Kidney glomerular epithelial cell (primary cell): ENCODE measurements at regions not wholly inside any gene's neighbourhood (a gene's known extent, or its start where the extent isn't known, plus 50 kb on each side); places are given as distances from the start of the nearest gene placed in this dataset.
"Not testable (repeated sequence)": the region's sequence is repeated elsewhere in the genome, so short reads cannot be mapped to it uniquely, and the experiment has no call there.

Source experiments
- DNase-seq: peaks from one replicate; lab custom pipeline; 2025; lab: John Stamatoyannopoulos, UW

DNA sequence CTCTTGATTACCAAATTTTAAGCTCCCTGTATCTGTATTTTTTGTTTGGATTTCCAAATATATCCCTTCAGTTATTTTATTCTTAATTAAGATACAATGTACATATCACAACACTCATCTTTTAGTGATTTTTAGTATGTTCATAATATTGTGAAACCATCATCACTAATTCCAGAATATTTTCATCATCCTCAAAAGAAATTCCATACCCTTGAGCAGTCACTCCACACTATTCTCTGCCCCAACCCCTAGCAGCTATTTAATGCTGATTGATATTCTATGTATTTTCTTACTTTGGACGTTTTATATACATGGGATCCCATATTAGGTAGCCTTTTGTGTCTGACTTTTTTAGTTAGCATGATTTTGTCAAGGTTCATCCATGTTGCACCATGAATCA is 127.4 kb upstream of the SLC8A1 start:
- DNase-seq, result no peak

DNA sequence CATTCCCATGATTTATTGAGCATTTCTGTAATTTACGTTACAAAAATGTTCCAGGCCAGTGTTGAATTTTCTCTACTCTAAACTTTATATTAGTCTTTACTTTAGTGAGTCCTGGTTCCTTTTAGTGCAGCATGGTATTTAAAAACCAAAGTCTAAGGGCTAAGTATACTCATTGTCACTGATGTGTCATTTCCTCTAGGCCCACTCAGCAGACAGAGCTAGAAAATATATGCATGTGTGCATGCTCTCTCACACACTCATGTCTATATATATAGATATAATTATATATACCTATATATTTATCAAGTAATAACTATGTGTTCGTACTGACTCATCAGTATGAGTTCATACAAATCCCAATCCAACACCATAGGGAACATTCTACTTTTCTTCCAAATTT is 132.5 kb upstream of the SLC8A1 start:
- DNase-seq, result no peak

DNA sequence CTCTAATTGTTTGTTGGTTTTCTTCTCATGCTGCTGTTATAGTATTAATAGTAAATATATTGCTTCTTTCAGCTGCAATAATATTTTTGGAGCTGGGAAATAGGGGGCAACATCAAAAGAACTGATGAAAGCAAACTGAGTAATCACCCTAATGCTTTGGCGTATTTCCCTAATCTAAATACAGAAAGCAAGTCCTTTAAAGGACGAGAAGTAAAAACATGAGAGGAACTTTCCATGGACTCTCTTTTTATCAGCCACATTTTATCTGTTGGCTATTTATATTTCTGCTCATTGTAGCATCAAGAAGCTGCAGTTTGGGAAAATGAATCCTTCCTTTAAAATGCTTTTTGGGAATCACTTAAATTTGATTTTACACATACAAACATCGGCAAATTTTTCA is 139.9 kb upstream of the SLC8A1 start:
- no peak for DNase-seq

DNA sequence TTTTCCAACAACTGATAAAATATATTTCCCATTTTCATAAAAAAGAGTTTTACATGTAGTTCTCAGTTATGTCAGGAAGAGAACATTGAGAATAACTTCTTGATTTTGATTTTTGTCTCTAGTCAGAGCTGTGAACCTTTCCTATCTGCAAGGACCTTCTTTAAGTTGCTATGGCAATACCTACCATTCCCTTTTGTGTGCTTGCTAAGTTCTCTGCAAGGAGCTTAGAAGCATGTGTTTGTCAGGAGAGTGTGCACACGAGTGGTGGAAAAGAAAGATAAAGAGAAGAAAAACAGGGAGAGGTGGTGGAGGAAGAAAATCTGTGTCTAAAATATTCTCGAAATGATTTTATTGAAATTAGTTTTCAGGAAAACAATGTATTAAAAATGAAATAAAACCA is 140.3 kb upstream of the SLC8A1 start:
- DNase-seq, result no peak

DNA sequence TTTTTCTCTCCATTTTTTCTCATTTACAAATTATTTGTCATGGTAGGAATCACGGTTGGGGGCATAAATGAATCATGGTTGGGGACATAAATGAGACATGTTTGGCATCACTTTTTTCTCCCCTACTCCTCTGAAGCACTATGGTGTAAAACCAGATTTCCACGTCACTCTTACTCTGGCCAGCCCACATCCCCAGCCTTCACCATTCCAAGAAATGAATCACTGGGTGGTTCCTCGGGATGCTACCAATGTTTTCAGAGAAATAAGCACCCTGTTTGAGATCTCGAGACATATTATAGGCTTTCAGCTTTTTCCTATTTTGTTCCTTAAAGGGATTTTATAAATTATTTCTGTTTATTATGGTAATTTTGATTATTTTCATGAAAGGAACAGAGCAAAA is 155.0 kb upstream of the SLC8A1 start:
- no peak for DNase-seq

DNA sequence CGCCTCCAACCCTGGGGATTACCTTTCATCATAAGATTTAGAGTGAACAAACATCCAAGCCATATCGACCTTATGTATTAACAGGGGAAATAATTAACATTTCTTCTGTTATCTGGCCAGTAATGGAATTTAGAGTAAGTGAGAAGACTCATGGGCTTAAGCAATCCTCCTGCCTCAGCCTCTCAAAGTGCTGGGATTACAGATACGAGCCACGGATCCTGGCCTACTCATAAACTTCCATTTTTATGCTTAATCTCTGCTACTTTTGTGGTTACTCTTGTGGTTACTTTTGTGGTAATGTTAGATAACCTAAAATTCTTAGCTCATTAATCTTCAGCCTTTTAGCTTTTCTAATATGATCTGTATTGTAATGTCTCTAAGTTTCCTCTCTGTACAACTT is 159.3 kb upstream of the SLC8A1 start:
- no peak for DNase-seq

DNA sequence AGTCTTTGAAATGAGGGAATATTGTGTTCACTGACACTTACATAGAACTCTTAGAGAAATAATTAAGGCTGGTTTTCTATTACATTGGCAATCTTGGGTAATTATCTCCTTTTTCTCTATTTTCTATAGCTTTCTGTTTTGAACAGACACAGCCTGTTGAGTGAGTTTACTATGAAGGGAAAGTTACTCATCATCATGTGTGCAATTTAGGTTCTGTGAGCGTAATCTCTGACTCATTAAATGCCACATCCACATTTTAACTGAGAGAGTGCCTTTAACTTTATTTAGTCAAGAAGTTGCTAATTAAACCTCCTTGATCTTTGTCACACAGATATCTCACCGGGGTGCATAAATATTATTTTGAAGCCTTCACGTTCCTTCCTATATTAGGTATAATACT is 174.0 kb upstream of the SLC8A1 start:
- peak; percentile 27 for DNase-seq

DNA sequence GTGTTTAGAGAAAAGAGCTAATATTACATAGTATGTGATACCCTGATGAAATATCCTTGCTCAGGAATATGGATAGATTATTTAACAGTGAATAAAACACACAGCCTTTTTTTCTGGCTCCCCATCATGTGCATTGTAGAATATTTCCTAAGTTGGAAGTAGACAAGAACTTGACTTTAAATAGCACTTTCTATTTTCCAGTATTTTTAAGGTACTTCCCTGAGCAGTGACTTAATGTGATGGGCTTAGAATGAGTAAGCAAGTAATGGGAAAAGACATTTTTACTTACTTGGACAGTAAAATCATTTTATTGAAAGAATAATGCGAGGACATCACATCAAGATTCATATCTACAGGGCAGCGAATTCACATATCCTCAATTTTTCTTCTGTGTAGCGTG is 176.7 kb upstream of the SLC8A1 start:
- DNase-seq, result no peak

DNA sequence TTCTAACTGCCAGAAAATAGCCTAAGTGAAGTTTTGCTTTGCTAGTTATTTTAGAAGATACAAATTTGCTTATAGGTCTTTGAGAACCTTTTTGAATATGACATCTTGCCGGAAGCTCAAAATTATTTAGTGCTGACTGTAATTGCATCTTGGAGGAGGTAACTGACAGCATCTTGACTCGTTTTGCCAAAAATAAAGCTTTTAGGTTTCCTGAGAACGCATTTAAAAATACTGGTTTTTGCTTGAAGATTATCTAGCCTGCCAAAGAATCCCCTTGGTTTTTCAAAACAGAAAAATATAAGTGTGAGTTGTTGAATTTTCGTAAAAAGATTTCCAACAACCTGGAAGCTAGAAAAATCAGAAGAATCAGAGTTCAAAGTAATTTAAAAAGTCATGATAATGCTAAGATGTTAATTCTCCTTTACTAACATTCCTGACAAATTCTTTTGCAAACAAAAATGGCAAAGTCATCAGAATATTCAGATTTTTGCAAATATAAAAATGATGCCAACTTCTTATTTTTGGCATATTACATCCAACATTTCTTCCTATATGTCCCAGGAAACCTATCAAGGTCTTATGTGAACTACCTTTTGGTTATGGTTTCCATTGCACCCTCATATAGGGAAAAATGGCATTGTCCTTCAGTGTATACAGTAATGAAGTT is 178.0 kb upstream of the SLC8A1 start:
- no peak for DNase-seq

DNA sequence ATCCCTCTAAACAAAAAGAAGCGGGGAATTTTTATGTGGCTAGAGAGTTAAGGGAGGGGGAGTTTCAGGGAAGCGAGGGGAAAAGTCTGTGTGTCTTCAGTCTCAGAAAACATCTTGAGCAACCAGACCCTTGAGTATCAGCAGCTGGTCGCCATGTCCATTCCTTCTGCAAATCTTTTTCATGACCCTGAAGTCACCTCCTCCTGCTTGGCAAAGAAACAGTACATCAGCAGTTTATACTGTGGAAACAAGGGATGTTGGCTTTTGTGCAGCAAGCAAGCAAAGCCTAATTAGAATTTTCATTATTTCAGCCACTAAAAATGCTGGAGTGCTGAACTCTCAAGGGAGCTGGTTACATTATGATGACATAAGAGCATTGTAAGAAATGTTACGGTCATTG is 187.4 kb upstream of the SLC8A1 start:
- DNase-seq, result no peak

DNA sequence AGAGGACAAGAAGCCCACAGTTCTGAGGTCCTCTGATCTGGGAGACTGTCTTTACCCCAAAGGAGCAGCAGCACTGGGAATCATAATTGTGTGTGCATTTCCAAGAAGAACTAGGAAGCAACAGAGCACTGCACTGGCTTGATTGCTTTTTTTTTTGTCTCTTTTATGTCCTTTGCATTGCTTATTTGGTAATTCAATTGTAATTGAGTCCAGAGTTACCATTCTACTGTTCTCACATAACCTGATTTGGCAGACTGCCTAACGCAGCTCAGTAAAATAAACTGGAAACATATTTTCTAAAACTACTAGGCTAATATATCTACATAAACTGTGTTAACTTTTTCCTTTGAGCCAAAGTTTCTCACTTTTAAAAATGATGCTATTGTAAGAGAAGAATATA is 190.3 kb upstream of the SLC8A1 start:
- DNase-seq, result no peak

DNA sequence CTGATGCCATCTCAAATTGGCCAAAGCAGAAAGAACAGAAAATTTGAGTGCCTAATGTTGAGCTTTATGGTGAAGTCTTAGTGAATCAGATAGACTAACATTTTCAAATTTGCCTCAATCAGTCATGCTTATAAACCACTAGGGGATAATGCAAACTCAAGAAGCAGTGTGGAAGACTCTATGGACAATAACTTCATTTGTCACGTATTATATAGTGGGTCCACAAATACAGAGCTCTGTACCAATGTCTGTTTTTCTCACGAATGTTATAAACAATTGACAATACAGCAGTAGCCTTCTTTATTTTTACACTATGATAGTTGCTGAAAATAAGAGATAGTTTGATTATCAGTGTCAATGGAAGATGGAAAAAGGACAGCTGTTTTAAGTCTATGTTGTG is 190.8 kb upstream of the SLC8A1 start:
- no peak for DNase-seq

DNA sequence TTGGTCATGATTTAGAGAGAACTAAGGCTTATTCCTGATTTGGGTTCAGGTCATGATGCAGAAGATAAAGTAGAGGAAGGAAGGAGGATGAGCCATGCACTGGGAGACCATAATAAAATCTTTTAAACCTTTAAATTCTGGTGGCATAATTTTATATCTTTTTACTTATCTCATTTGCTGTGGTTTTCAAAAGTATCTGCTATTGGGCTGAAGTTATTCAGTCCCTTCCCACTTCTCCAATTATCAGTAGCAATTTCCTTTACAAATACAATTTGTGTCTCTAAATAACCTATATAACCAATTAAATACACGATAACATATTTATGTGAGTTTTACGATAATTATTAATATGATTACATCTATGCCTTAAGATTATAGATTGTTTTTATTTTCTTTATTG is 194.8 kb upstream of the SLC8A1 start:
- no peak for DNase-seq

DNA sequence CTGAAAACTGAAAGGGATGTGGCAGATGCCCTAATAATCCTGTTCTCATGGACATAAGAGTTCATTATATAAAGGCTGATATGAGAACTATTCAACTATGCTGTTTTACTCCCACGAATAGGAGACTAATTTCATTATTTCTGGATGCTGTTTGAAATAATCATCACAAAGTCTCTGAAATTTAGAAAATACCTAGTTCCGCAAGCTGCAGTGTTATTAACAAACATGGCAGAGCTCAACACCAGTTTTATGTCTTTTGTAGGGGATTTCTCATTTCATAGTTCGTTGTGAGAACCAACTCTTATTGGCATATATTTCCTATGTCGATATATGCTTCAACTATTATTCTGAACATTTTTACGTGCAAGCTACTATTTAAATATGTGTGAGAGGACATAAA is 200.3 kb upstream of the SLC8A1 start:
- DNase-seq, result no peak

DNA sequence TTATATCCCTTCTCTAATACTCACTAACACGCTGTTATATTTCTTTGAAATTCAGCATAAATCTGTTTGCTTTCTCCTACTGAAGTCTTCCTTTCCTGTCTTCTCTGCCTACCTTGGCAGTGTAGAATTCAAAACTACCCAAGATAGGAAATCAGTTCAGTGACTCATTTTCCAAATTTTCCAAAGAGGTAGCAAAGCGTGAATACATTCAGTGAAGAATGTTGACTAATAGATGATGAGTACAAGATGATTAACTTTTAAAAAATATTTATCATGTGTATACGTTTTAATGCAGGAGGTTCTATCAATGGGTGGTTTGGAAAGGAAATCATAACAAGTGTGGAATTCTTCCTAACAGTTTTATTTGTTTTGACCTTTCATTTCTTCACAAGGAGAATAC is 201.9 kb upstream of the SLC8A1 start:
- DNase-seq, result peak; percentile 45

DNA sequence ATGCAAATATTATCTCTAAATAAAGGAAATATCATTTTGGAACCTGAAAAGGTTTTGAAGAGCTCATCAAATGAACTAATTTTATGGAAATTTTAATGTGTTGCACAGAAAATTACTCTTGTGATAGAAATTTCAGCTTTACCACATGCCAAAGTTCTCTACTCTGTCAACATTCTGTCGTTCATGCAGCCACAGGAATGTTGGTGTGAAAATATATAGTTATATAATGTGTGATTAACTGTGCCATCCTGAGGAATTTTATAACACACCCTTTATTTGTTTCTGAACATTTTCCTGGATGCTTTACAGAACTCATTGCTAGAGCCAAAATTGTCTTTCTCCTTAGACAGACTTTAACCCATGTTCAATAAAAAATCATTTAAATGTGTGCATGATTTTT is 202.5 kb upstream of the SLC8A1 start:
- DNase-seq, result no peak

DNA sequence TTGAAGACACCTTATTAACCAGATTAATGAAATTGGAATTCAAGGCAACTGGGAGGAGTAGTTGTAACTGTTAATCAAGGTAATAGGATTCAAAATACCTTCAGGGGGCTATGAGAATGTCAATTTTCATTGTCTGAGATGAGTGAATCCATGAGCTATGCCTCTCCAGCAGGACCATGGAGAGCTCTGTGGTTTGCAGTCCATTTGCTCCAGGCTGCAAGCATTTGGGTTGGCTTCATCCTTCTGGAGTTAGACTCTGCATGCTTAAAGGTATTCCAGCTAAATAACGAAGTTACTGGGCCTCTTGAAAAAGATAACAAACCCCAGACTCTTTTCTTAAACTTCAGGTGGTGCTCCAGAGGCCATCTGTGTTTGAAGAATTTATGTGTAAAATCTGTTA is 207.1 kb upstream of the SLC8A1 start:
- DNase-seq, result peak; percentile 26

DNA sequence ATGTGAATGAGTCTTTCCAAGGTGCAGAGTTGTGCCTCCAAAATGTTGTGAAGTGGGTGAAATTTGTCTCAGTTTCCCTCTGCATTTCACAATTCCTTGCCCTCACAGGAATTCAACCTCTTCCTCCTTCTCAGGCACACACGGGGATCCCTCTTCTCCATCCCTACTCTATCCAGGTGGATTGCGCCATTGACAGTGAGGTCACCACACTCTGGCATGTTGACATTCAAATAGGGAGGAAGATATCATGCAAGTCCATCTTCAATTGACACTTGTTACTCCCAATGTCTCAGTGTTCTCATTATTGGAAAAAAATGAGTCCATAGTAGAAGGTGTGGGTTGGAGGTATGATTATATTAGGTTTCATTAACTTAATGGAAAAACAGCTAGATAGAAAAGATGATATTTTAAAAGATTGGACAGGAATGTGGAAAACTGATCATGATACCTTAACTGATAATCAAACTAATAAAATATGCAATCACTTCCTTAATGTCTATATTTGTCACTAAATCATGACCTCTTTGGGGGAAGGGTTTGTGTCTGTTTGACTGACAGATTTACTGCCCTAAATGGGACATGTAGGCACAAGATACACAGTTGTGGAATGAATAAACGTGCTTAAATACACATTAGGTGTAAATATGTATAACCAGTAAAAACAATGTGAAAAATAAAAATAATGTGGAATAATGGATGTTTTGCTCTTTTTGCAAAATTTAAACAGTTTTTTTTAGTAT is 213.8 kb upstream of the SLC8A1 start:
- no peak for DNase-seq

DNA sequence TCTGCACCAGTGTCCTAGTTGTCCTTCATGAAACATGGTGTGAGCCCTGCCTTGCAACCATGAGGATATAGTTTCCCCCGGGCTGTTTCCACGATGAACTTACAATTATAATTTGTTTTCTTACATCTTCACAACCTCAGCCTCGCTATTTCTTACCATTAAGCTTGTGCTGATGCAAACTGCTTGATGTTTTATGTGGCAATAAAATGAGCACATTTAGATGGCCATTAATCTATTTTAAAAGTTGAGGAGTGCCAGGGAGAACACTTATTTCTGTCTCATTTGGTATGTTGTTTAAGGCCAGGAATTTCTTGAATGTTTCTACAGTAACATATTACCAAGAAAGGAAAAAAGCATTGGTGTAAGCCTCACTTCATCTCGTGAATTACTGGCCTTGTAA is 214.5 kb upstream of the SLC8A1 start:
- DNase-seq, result no peak

DNA sequence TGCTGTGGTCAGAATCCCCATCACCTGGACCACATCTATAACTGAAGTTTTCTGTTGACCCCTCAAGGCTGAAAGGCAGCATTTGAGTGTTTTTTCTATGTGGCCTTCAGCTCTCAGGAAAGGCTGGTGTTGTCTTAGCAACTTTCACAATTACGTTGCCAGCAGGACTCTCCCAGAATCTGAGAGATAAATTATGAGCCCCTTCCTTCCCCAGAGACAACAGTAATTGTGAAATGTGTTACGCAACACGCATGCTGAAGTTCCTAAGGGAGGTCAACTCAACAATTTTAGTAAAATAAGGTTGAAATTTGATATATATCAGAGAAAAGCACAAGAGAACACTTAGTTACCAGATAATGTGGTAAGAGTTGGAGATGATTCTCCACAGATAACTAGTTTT is 216.5 kb upstream of the SLC8A1 start:
- DNase-seq, result no peak

DNA sequence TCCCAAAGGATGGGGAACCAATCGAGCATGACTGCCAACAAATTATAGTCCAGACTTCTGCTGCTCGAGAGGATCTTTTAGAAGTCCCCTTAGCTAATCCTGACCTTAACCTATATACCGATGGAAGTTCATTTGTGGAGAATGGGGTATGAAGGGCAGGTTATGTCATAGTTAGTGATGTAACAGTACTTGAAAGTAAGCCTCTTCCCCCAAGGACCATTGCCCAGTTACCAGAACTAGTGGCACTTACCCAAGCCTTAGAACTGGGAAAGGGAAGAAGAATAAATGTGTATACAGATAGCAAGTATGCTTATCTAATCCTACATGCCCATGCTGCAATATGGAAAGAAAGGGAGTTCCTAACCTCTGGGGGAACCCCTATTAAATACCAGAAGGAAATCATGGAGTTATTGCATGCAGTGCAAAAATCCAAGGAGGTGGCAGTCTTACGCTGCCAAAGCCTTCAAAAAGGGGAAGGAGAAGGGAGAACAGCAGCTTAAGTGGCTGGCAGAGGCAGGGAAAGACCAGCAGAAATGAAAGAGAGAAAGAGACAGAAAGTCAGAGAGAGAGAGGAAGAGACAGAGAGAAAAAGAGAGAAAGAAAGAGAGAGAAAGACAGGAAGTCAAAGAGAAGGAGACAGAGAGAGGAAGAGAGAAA is 224.4 kb upstream of the SLC8A1 start:
- not testable (repeated sequence) for DNase-seq

DNA sequence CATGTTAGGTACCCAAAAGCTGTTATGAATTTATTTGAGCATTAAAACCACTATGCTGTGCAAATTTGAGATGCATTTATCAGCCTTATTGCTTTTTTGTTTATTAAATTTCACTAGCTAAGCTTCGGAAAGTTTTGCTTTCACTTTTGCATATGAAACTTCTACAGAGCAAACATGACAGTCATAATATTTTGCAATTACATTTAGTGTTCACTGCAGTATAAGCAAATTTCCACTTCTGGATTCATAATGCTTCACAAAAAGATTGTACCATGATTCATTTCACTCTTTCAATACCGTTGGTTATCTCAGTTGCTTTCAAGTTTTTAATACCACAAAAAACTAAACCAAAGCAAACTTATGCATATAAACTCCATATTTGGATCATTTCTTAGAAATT is 228.7 kb upstream of the SLC8A1 start:
- no peak for DNase-seq

DNA sequence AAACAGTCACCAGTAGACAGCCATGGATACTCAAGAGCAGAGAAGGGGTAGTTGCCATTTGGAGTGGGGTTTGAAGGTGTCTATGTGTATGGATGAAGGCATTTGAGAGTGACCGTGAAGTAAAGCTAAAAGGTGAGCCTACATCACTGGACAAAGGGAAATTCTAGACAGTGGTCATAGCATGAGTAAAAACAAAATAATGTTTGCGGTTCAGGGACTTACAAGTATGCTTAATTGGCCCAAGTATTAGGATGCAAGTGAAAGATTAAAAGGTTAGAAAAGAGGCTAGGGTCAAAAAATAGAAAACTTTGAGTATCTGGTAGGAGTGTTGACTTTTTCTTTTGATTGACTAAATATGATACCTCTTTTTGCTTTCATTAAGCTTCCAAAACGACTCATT is 238.1 kb upstream of the SLC8A1 start:
- DNase-seq, result peak; percentile 51

DNA sequence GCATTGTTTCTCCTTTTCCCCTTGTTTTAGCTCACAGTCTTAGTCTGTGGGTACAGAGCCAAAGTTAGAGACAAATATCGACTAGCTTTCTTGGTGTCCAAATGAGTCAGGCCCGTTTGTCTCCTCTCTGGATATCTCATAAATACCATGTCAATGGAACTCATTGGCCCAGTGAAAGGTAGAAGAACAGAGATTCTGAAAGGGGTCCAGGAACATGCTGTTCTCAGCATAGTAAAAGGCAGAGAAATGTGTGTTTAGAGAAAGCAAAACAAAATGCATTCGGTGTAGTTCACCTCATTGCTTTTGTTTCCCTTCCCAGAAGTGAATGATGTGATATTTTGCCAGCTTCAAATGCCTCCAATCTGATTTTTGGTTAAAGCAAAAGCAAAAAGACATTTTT is 238.6 kb upstream of the SLC8A1 start:
- DNase-seq, result no peak
